ENCODE measurements at regions not wholly inside any gene's neighbourhood (a gene's known extent, or its start where the extent isn't known, plus 50 kb on each side); places are given as distances from the start of the nearest gene placed in this dataset.

- Histone ChIP-seq H3K23ac (ENCODE audit: low read depth, low read length) (no peak overlapping the region), H2BK5ac (ENCODE audit: low read depth, low read length, poor library complexity, severe bottlenecking) (no peak overlapping the region), H3K9ac (ENCODE audit: low read depth, low read length) (no peak overlapping the region), H2BK120ac (ENCODE audit: low read depth, low read length) (no peak overlapping the region), H4K8ac (ENCODE audit: low read depth in 2 of 2, low read length in 2 of 2) (no peak overlapping the region), H4K20me1 (ENCODE audit: insufficient read depth, low read length) (no peaks in the 10 kb centered on the region), H3K4ac (ENCODE audit: low read depth, low read length) (no peak overlapping the region), H2AK5ac (ENCODE audit: low read depth, low read length) (no peak overlapping the region), H4K91ac (ENCODE audit: insufficient read depth, low read depth, low read length) (no peak overlapping the region), H2BK15ac (ENCODE audit: low read depth, low read length) (no peak overlapping the region), H2AFZ (replicated peaks; ENCODE audit: low read length, poor library complexity) (no peak overlapping the region), H3K9me1 (ENCODE audit: insufficient read depth, low read length) (no peaks in the 10 kb centered on the region), H3K36me3 (ENCODE audit: control insufficient read depth, insufficient read depth, low read length) (no peaks in the 10 kb centered on the region), H3K14ac (replicated peaks; ENCODE audit: low read depth, low read length) (no peak overlapping the region), H3K4me3 (ENCODE audit: insufficient read depth, low read depth, low read length) (no peak overlapping the region), H3K4me2 (ENCODE audit: low read depth, low read length) (no peak overlapping the region), H3K27ac (ENCODE audit: insufficient read depth, low read length) (no peak overlapping the region), H3K4me1 (ENCODE audit: control insufficient read depth, insufficient read depth, low read length) (no peaks in the 10 kb centered on the region), H3K79me1 (ENCODE audit: low read depth in 1 of 2, low read length in 2 of 2) (no peaks in the 10 kb centered on the region), H4K5ac (ENCODE audit: low read depth, low read length) (no peak overlapping the region), H3K9me3 (ENCODE audit: control insufficient read depth, insufficient read depth, low read length) (peaks cover 1% of the 10 kb centered on the region; the same call in 1 of the 2 replicates), H2BK20ac (ENCODE audit: low read depth, low read length) (no peak overlapping the region), H3K27me3 (ENCODE audit: control insufficient read depth, insufficient read depth, low read length) (no peaks in the 10 kb centered on the region), H2AK9ac (replicated peaks; ENCODE audit: low read depth, low read length, poor library complexity) (no peak overlapping the region), H3K18ac (ENCODE audit: low read depth, low read length) (no peak overlapping the region), H3K56ac (ENCODE audit: extremely low read depth, insufficient read depth, low read length) (no peak overlapping the region)
- intact Hi-C loops (cut with micrococcal nuclease) = no loop called here
- ATAC-seq (ENCODE audit: low read depth) (no peak), DNase-seq (no peak)
- CTCF ChIA-PET = no interaction called here
- dilution Hi-C loops (cut with HindIII; ENCODE audit: low sequenced_read_pairs, unreplicated experiment) = no loop called here
- in situ Hi-C loops (cut with MboI; ENCODE audit: low sequenced_read_pairs) = no loop called here
- POLR2A ChIA-PET (ENCODE audit: unreplicated experiment) = no interaction called here
- TF ChIP-seq CEBPB (IDR thresholded peaks at IDR 0.05; ENCODE audit: low read depth, low read length) = no peak
- TF ChIP-seq RFX5 (IDR thresholded peaks at IDR 0.05; ENCODE audit: low read depth, low read length) = no peak
- TF ChIP-seq CTCF (conservative IDR thresholded peaks at IDR 0.05; ENCODE audit: low read depth, low read length) = no peak
- no peak for TF ChIP-seq POLR2A (IDR thresholded peaks at IDR 0.05; ENCODE audit: low read depth, low read length)
- TF ChIP-seq MAFK (IDR thresholded peaks at IDR 0.05; ENCODE audit: low read depth, low read length) = no peak
- TF ChIP-seq MAZ (IDR thresholded peaks at IDR 0.05; ENCODE audit: borderline replicate concordance, low read depth, low read length) = no peak
- no peak for TF ChIP-seq FOS (IDR thresholded peaks at IDR 0.05; ENCODE audit: low read depth, low read length)
- no peak for TF ChIP-seq CHD1 (IDR thresholded peaks at IDR 0.05; ENCODE audit: low read depth, low read length)
- no peak for TF ChIP-seq RAD21 (IDR thresholded peaks at IDR 0.05; ENCODE audit: low read length)
- BruUV-seq (replicated peaks) = no TSS peak
Observed at GRCh38 chr17:52505601-52506000, 347.1 kb upstream of the CA10 start.

Measured in IMR-90 (cell line).